Progenitor cell of endocrine pancreas (in vitro differentiated cells): ENCODE measurements at regions not wholly inside any gene's neighbourhood (a gene's known extent, or its start where the extent isn't known, plus 50 kb on each side); places are given as distances from the start of the nearest gene placed in this dataset.

ENCODE experiments used
- DNase-seq: peaks from one replicate; pipeline ENCODE4 v3.0.0; 2021; ENCODE audit warnings: low spot score; ENCODE audit not compliant: unreplicated experiment
- H3K27ac Mint-ChIP-seq: 2 replicates; pipeline ENCODE4 v1.8.0; 2021; ENCODE audit warnings: mild to moderate bottlenecking, moderate library complexity, mixed read lengths
- H3K27me3 Mint-ChIP-seq: 2 replicates; pipeline ENCODE4 v1.8.0; 2021; ENCODE audit warnings: mixed read lengths
- H3K36me3 Mint-ChIP-seq: 2 replicates; pipeline ENCODE4 v1.8.0; 2022; ENCODE audit warnings: mixed read lengths; ENCODE audit not compliant: insufficient read depth
- H3K4me1 Mint-ChIP-seq: 2 replicates; pipeline ENCODE4 v1.8.0; 2021; ENCODE audit warnings: low read depth, mixed read lengths
- H3K4me3 Mint-ChIP-seq: 2 replicates; pipeline ENCODE4 v1.8.0; 2021; ENCODE audit warnings: low read depth, mild to moderate bottlenecking, moderate library complexity, mixed read lengths
- H3K9me3 Mint-ChIP-seq: 2 replicates; pipeline ENCODE4 v1.8.0; 2021; ENCODE audit warnings: low read depth, mixed read lengths
- CTCF ChIP-seq: fragments of 200-600 bp; sonication (generic); IDR thresholded peaks from one replicate; pipeline ENCODE4 v1.5.0; 2021; ENCODE audit warnings: antibody characterized with exemption, mild to moderate bottlenecking; ENCODE audit not compliant: unreplicated experiment

- peak; percentile 78 for TF ChIP-seq CTCF
- Mint-ChIP-seq H3K27me3 (peaks cover 2% of the 10 kb centered on the region), H3K27ac (peak overlapping the region; percentile 45), H3K9me3 (no peaks in the 10 kb centered on the region), H3K36me3 (no peaks in the 10 kb centered on the region), H3K4me1 (peaks cover 20% of the 10 kb centered on the region), H3K4me3 (no peak overlapping the region)
- DNase-seq = peak; percentile 54
Observed at GRCh38 chr6:41463062-41463930, 82.9 kb upstream of the FOXP4 start.

- Mint-ChIP-seq H3K27ac (no peak overlapping the region), H3K36me3 (no peaks in the 10 kb centered on the region), H3K27me3 (peaks cover 2% of the 10 kb centered on the region), H3K9me3 (no peaks in the 10 kb centered on the region), H3K4me1 (peaks cover 20% of the 10 kb centered on the region), H3K4me3 (no peak overlapping the region)
- no peak for DNase-seq
- TF ChIP-seq CTCF = no peak
Observed at GRCh38 chr6:41464019-41464418, 82.2 kb upstream of the FOXP4 start.

DNA sequence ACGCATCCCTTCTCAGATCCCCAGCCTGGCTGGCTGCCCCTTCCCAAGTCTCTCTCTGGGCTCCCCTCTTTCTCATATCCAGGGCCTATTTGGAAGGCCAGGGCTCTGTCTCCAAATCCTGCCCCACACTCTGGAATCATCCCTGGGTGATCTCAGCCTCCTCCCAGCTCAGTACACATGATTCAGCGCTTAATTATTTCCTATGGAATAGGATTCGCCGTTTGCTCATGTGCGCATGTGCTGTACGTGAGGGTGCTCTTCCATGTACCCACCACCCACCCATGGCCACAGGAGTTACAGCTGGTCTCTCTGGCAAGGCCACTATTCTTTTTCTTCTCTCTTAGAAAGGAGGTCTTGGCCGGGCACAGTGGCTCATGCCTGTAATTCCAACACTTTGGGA is 81.7 kb upstream of the FOXP4 start:
- no peak for DNase-seq
- Mint-ChIP-seq H3K27me3 (peaks cover 2% of the 10 kb centered on the region), H3K4me1 (peaks cover 21% of the 10 kb centered on the region), H3K36me3 (no peaks in the 10 kb centered on the region), H3K27ac (no peak overlapping the region), H3K9me3 (no peaks in the 10 kb centered on the region), H3K4me3 (no peak overlapping the region)
- TF ChIP-seq CTCF = no peak

- H3K9me3 Mint-ChIP-seq = no peaks in the 10 kb centered on the region
Observed at GRCh38 chr6:41466437-41466990, 79.7 kb upstream of the FOXP4 start.

GRCh38 chr6:41467061-41467460 is 79.1 kb upstream of the FOXP4 start:
- H3K27me3 Mint-ChIP-seq = peaks cover 7% of the 10 kb centered on the region

More at GRCh38 chr6:41466437-41466990, 79.7 kb upstream of the FOXP4 start:
- peaks cover 28% of the 10 kb centered on the region for H3K4me1 Mint-ChIP-seq
- no peak overlapping the region for H3K4me3 Mint-ChIP-seq
- no peaks in the 10 kb centered on the region for H3K36me3 Mint-ChIP-seq
- peaks cover 7% of the 10 kb centered on the region for H3K27me3 Mint-ChIP-seq
- no peak for DNase-seq
- H3K27ac Mint-ChIP-seq = no peak overlapping the region
- no peak for TF ChIP-seq CTCF

More at GRCh38 chr6:41467061-41467460, 79.1 kb upstream of the FOXP4 start:
- H3K4me3 Mint-ChIP-seq = no peak overlapping the region
- DNase-seq = no peak
- no peaks in the 10 kb centered on the region for H3K36me3 Mint-ChIP-seq
- H3K4me1 Mint-ChIP-seq = peaks cover 31% of the 10 kb centered on the region
- H3K9me3 Mint-ChIP-seq = no peaks in the 10 kb centered on the region
- no peak for TF ChIP-seq CTCF
- no peak overlapping the region for H3K27ac Mint-ChIP-seq
